Liver (tissue), 8 donors: ENCODE measurements at regions not wholly inside any gene's neighbourhood (a gene's known extent, or its start where the extent isn't known, plus 50 kb on each side); places are given as distances from the start of the nearest gene placed in this dataset.

Experiments
- DNase-seq: peaks from one replicate; pipeline ENCODE4 v3.0.0-alpha.2; 2017; ENCODE audit warnings: low spot score
- H3K27ac ChIP-seq, 2 donors: one replicate each; pipeline ENCODE4 v1.7.0; 2013; ENCODE audit warnings: inconsistent platforms in 2 of 2, low read length in 2 of 2, control low read depth in 1 of 2, low read depth in 1 of 2, mild to moderate bottlenecking in 1 of 2
- H3K27me3 ChIP-seq, 4 donors: one replicate each; pipeline versions ENCODE4 v1.6.1 to v1.7.0; 2013; ENCODE audit warnings: low read length in 3 of 4, inconsistent platforms in 1 of 4, mild to moderate bottlenecking in 1 of 4, moderate library complexity in 1 of 4; ENCODE audit not compliant: control insufficient read depth in 4 of 4, insufficient read depth in 4 of 4
- H3K36me3 ChIP-seq, 4 donors: one replicate each; pipeline versions ENCODE4 v1.6.1 to v1.7.0; 2013; ENCODE audit warnings: low read length in 3 of 4, mild to moderate bottlenecking in 3 of 4, low read depth in 1 of 4, moderate library complexity in 1 of 4; ENCODE audit not compliant: control insufficient read depth in 4 of 4, insufficient read depth in 3 of 4
- H3K4me1 ChIP-seq, 4 donors: one replicate each; pipeline versions ENCODE4 v1.6.1 to v1.7.0; 2013; ENCODE audit warnings: low read length in 3 of 4, mild to moderate bottlenecking in 3 of 4, moderate library complexity in 1 of 4; ENCODE audit not compliant: control insufficient read depth in 4 of 4, insufficient read depth in 4 of 4
- H3K4me3 ChIP-seq, 3 donors: one replicate each; pipeline versions ENCODE4 v1.6.1 to v1.7.0; 2013; ENCODE audit warnings: low read length in 3 of 3, control low read depth in 1 of 3, low read depth in 1 of 3, mild to moderate bottlenecking in 1 of 3
- H3K9ac ChIP-seq, 2 donors: one replicate each; pipeline ENCODE4 v1.7.0; 2013; ENCODE audit warnings: low read length in 2 of 2, mild to moderate bottlenecking in 2 of 2, moderate library complexity in 2 of 2, control low read depth in 1 of 2, low read depth in 1 of 2
- H3K9me3 ChIP-seq, 4 donors: one replicate each; pipeline versions ENCODE4 v1.6.1 to v1.7.0; 2013; ENCODE audit warnings: low read length in 3 of 4; ENCODE audit not compliant: control insufficient read depth in 4 of 4
- ATF3 ChIP-seq: IDR thresholded peaks from 2 replicates; pipeline ENCODE4 v1.6.1; 2016; ENCODE audit warnings: antibody characterized with exemption
- CTCF ChIP-seq: fragments of 150-350 bp; IDR thresholded peaks from 2 replicates; pipeline ENCODE4 v1.5.1; 2017; ENCODE audit warnings: improper control_type of control experiment, low read depth, low read length; ENCODE audit not compliant: missing input control
- FOXA1 ChIP-seq: IDR thresholded peaks from 2 replicates; pipeline ENCODE4 v1.6.1; 2016; ENCODE audit warnings: antibody characterized with exemption
- FOXA2 ChIP-seq: IDR thresholded peaks from 2 replicates; pipeline ENCODE4 v1.6.1; 2016; ENCODE audit warnings: antibody characterized with exemption
- GABPA ChIP-seq, 2 donors: IDR thresholded peaks in 1 of 2; conservative IDR thresholded peaks in 1 of 2; 2 replicates each; pipeline ENCODE4 v1.6.1; 2016; ENCODE audit warnings: antibody characterized with exemption in 2 of 2, mild to moderate bottlenecking in 1 of 2, moderate library complexity in 1 of 2
- HNF4A ChIP-seq, 2 donors: conservative IDR thresholded peaks; 2 replicates each; pipeline ENCODE4 v1.6.1; 2016; ENCODE audit warnings: antibody characterized with exemption in 2 of 2, mild to moderate bottlenecking in 2 of 2
- HNF4G ChIP-seq: IDR thresholded peaks from 2 replicates; pipeline ENCODE4 v1.6.1; 2016; ENCODE audit warnings: antibody characterized with exemption
- MAX ChIP-seq: IDR thresholded peaks from 2 replicates; pipeline ENCODE4 v1.6.1; 2016; ENCODE audit warnings: antibody characterized with exemption
- NR2F2 ChIP-seq: IDR thresholded peaks from 2 replicates; pipeline ENCODE4 v1.6.1; 2016; ENCODE audit warnings: antibody characterized with exemption
- RAD21 ChIP-seq, 2 donors: IDR thresholded peaks; 2 replicates each; pipeline ENCODE4 v1.6.1; 2016; ENCODE audit warnings: antibody characterized with exemption in 2 of 2, mild to moderate bottlenecking in 2 of 2
- REST ChIP-seq: IDR thresholded peaks from 2 replicates; pipeline ENCODE4 v1.6.1; 2016; ENCODE audit warnings: antibody characterized with exemption, mild to moderate bottlenecking
- RXRA ChIP-seq, 2 donors: IDR thresholded peaks; 2 replicates each; pipeline ENCODE4 v1.6.1; 2017 to 2018; ENCODE audit warnings: antibody characterized with exemption in 2 of 2, mild to moderate bottlenecking in 1 of 2
- SP1 ChIP-seq: IDR thresholded peaks from 2 replicates; pipeline ENCODE4 v1.6.1; 2018; ENCODE audit warnings: antibody characterized with exemption, mild to moderate bottlenecking
- TAF1 ChIP-seq: conservative IDR thresholded peaks from 2 replicates; pipeline ENCODE4 v1.6.1; 2016; ENCODE audit warnings: antibody characterized with exemption, mild to moderate bottlenecking
- YY1 ChIP-seq: IDR thresholded peaks from 2 replicates; pipeline ENCODE4 v1.6.1; 2016; ENCODE audit warnings: antibody characterized with exemption, mild to moderate bottlenecking
- ZBTB33 ChIP-seq: IDR thresholded peaks from 2 replicates; pipeline ENCODE4 v1.6.1; 2016; ENCODE audit warnings: antibody characterized with exemption
- WGBS: extraction: QIAGEN DNeasy Blood & Tissue Kit; methylation state at CpG from one replicate; pipeline ENCODE4 v1.1.7; 2013; 5-methylcytosine and 5-hydroxymethylcytosine counted together
- donor health status: healthy.
- donor health status: healthy.
- donor health status: healthy.
- donor health status: healthy.
- donor health status: healthy.

- no peak for DNase-seq
- H3K27ac ChIP-seq = no peak overlapping the region
- 74% methylated on average over 2 of the region's 2 CpGs for WGBS
- no peak overlapping the region for H3K4me3 ChIP-seq
- no peaks in the 10 kb centered on the region for H3K4me1 ChIP-seq
- H3K27me3 ChIP-seq = peaks cover 0 to 7% (median 1%) of the 10 kb centered on the region in 4 donors
- no peaks in the 10 kb centered on the region for H3K36me3 ChIP-seq
- TF ChIP-seq HNF4A (conservative IDR thresholded peaks at IDR 0.05) = no peak
- TF ChIP-seq REST = no peak
- no peak for TF ChIP-seq HNF4G
- no peak for TF ChIP-seq GABPA (IDR thresholded peaks at IDR 0.05 in 1 of 2, conservative IDR thresholded peaks at IDR 0.05 in 1 of 2)
- H3K9ac ChIP-seq = no peak overlapping the region
- peaks cover 0 to 15% (median 8%) of the 10 kb centered on the region in 4 donors for H3K9me3 ChIP-seq
Observed at GRCh38 chr7:131883769-131884168, 327.3 kb upstream of the PODXL start.

GRCh38 chr7:131883196-131883595 is 326.8 kb upstream of the PODXL start:
- TF ChIP-seq FOXA1 = no peak
- TF ChIP-seq YY1 = no peak
- TF ChIP-seq NR2F2 = no peak
- no peak for TF ChIP-seq RXRA (IDR thresholded peaks at IDR 0.05)
- TF ChIP-seq TAF1 = no peak
- no peak for TF ChIP-seq CTCF
- TF ChIP-seq SP1 = no peak
- no peak for TF ChIP-seq ATF3
- TF ChIP-seq ZBTB33 = no peak
- TF ChIP-seq REST = no peak
- no peak for TF ChIP-seq FOXA2
- TF ChIP-seq MAX = no peak
- no peak for TF ChIP-seq GABPA (IDR thresholded peaks at IDR 0.05 in 1 of 2, conservative IDR thresholded peaks at IDR 0.05 in 1 of 2)
- no peak for TF ChIP-seq HNF4A (conservative IDR thresholded peaks at IDR 0.05)
- TF ChIP-seq RAD21 (IDR thresholded peaks at IDR 0.05) = no peak
- DNase-seq = no peak
- WGBS = 80% methylated on average over 8 of the region's 8 CpGs
- H3K4me1 ChIP-seq = no peaks in the 10 kb centered on the region
- H3K27ac ChIP-seq = no peak overlapping the region
- H3K36me3 ChIP-seq = no peaks in the 10 kb centered on the region
- no peak overlapping the region for H3K4me3 ChIP-seq
- H3K9ac ChIP-seq = no peak overlapping the region
- H3K9me3 ChIP-seq = peaks cover 0 to 15% (median 8%) of the 10 kb centered on the region in 4 donors
- peaks cover 0 to 7% (median 1%) of the 10 kb centered on the region in 4 donors for H3K27me3 ChIP-seq
